Embryonic facial prominence (tissue), 1 donor: ENCODE measurements at regions not wholly inside any gene's neighbourhood (a gene's known extent, or its start where the extent isn't known, plus 50 kb on each side); places are given as distances from the start of the nearest gene placed in this dataset.

Source experiments
- DNase-seq: peaks from one replicate; pipeline ENCODE4 v3.0.0-alpha.2; 2016; ENCODE audit errors: extremely low spot score

- DNase-seq = no peak
Observed at GRCh38 chr6:1482381-1483166, 93.2 kb downstream of the FOXF2 start.

GRCh38 chr6:1485678-1486077, 96.3 kb downstream of the FOXF2 start:
- DNase-seq = no peak

GRCh38 chr6:1486387-1486786, 97.0 kb downstream of the FOXF2 start:
- no peak for DNase-seq

GRCh38 chr6:1487239-1487638, 97.9 kb downstream of the FOXF2 start:
- DNase-seq = no peak

- DNase-seq = no peak
Observed at GRCh38 chr6:1491025-1491424, 101.6 kb downstream of the FOXF2 start.

- DNase-seq = no peak
Observed at GRCh38 chr6:1491591-1492319, 102.4 kb downstream of the FOXF2 start.

- no peak for DNase-seq
Observed at GRCh38 chr6:1494671-1495070, 105.3 kb downstream of the FOXF2 start.

- no peak for DNase-seq
Observed at GRCh38 chr6:1495344-1495743, 106.0 kb downstream of the FOXF2 start.

- DNase-seq = no peak
Observed at GRCh38 chr6:1496092-1496491, 106.7 kb downstream of the FOXF2 start.

- DNase-seq = no peak
Observed at GRCh38 chr6:1496836-1497760, 107.7 kb downstream of the FOXF2 start.

GRCh38 chr6:1497761-1498105, 108.4 kb downstream of the FOXF2 start:
- no peak for DNase-seq

- DNase-seq = no peak
Observed at GRCh38 chr6:1498491-1499113, 109.2 kb downstream of the FOXF2 start.

GRCh38 chr6:1499777-1500176, 109.9 kb upstream of the FOXC1 start:
- DNase-seq = no peak

- DNase-seq = no peak
Observed at GRCh38 chr6:1500913-1501312, 108.8 kb upstream of the FOXC1 start.

- DNase-seq = no peak
Observed at GRCh38 chr6:1502041-1502440, 107.7 kb upstream of the FOXC1 start.

- no peak for DNase-seq
Observed at GRCh38 chr6:1503811-1504210, 105.9 kb upstream of the FOXC1 start.

GRCh38 chr6:1504465-1504864, 105.2 kb upstream of the FOXC1 start:
- DNase-seq = no peak

GRCh38 chr6:1507251-1507650, 102.5 kb upstream of the FOXC1 start:
- no peak for DNase-seq

GRCh38 chr6:1509241-1509640, 100.5 kb upstream of the FOXC1 start:
- no peak for DNase-seq

GRCh38 chr6:1510239-1510638, 99.5 kb upstream of the FOXC1 start:
- no peak for DNase-seq

GRCh38 chr6:1513215-1513780, 96.4 kb upstream of the FOXC1 start:
- no peak for DNase-seq

- DNase-seq = no peak
Observed at GRCh38 chr6:1514078-1514477, 95.6 kb upstream of the FOXC1 start.
